Esophagus squamous epithelium (tissue), 4 donors: ENCODE measurements at regions not wholly inside any gene's neighbourhood (a gene's known extent, or its start where the extent isn't known, plus 50 kb on each side); places are given as distances from the start of the nearest gene placed in this dataset.
"Not testable (repeated sequence)": the region's sequence is repeated elsewhere in the genome, so short reads cannot be mapped to it uniquely, and the experiment has no call there.

Experiments used
- POLR2A ChIP-seq, 4 donors: fragments of 450-650 bp; IDR thresholded peaks; one replicate each; pipeline ENCODE4 v1.6.1; 2017; ENCODE audit warnings: antibody characterized with exemption in 4 of 4, mild to moderate bottlenecking in 4 of 4, moderate library complexity in 3 of 4
- TF ChIP-seq, protein P1 (sequence below), 6 experiments: fragments of 450-650 bp in 4 of 6; fragments of 200-600 bp in 2 of 6; sonication (generic) in 2 of 6; IDR thresholded peaks; one replicate each; pipeline ENCODE4 v1.5.1; 2016 to 2019; ENCODE audit warnings: antibody characterized with exemption in 6 of 6, mild to moderate bottlenecking in 4 of 6, moderate library complexity in 4 of 6

DNA sequence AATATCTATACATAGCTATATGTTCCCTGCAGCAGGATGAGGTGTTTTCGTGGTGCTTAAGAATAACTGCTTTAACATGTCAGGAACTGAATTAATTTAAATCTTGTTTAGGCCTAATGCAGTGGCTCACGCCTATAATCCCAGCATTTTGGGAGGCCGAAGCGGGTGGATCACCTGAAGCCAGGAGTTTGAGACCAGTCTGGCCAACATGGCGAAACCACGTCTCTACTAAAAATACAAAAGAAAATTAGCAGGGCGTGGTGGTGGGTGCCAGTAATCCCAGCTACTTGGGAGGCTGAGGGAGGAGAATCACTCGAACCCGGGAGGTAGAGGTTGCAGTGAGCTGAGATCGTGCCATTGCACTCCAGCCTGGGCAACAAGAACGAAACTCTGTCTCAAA, 717.8 kb upstream of the EPHA7 start:
- TF ChIP-seq, protein P1, sequence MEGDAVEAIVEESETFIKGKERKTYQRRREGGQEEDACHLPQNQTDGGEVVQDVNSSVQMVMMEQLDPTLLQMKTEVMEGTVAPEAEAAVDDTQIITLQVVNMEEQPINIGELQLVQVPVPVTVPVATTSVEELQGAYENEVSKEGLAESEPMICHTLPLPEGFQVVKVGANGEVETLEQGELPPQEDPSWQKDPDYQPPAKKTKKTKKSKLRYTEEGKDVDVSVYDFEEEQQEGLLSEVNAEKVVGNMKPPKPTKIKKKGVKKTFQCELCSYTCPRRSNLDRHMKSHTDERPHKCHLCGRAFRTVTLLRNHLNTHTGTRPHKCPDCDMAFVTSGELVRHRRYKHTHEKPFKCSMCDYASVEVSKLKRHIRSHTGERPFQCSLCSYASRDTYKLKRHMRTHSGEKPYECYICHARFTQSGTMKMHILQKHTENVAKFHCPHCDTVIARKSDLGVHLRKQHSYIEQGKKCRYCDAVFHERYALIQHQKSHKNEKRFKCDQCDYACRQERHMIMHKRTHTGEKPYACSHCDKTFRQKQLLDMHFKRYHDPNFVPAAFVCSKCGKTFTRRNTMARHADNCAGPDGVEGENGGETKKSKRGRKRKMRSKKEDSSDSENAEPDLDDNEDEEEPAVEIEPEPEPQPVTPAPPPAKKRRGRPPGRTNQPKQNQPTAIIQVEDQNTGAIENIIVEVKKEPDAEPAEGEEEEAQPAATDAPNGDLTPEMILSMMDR (IDR thresholded peaks at IDR 0.05) = not testable (repeated sequence)
- TF ChIP-seq POLR2A (IDR thresholded peaks at IDR 0.05) = not testable (repeated sequence)
